ENCODE measurements at regions not wholly inside any gene's neighbourhood (a gene's known extent, or its start where the extent isn't known, plus 50 kb on each side); places are given as distances from the start of the nearest gene placed in this dataset.
"Not testable (repeated sequence)": the region's sequence is repeated elsewhere in the genome, so short reads cannot be mapped to it uniquely, and the experiment has no call there.

GRCh38 chr12:22121224-22121623, 75.2 kb downstream of the CMAS start:
- Histone ChIP-seq H3K36me3 (replicated peaks in 1 of 2) (no peaks in the 10 kb centered on the region), H3K4me1 (replicated peaks in 1 of 2) (peaks cover 6 to 14% of the 10 kb centered on the region in 2 donors), H3K27ac (no peak overlapping the region), H3K9me3 (replicated peaks in 1 of 3) (no peaks in the 10 kb centered on the region), H3K27me3 (no peaks in the 10 kb centered on the region), H3K4me3 (no peak overlapping the region)
- 33 to 73% (median 61%) methylated on average over 2 to 4 of the region's 4 CpGs for WGBS, 4 donors
- no peak for DNase-seq
- intact Hi-C loops (cut with DNase I) = no loop called here
- TF ChIP-seq POLR2A (IDR thresholded peaks at IDR 0.05) = no peak
- TF ChIP-seq CTCF (IDR thresholded peaks at IDR 0.05) = no peak

- Histone ChIP-seq H3K27ac (no peak overlapping the region), H3K27me3 (no peaks in the 10 kb centered on the region), H3K4me3 (no peak overlapping the region), H3K4me1 (replicated peaks in 1 of 2) (peaks cover 6 to 7% of the 10 kb centered on the region in 2 donors), H3K36me3 (replicated peaks in 1 of 2) (no peaks in the 10 kb centered on the region), H3K9me3 (replicated peaks in 1 of 3) (no peaks in the 10 kb centered on the region)
- DNase-seq = no peak
- TF ChIP-seq POLR2A (IDR thresholded peaks at IDR 0.05) (no peak), CTCF (IDR thresholded peaks at IDR 0.05) (no peak)
- WGBS, 4 donors = 54 to 63% (median 57%) methylated on average over 2 of the region's 2 CpGs
- intact Hi-C loops (cut with DNase I) = no loop called here
Measured at GRCh38 chr12:22122359-22122758, 76.3 kb downstream of the CMAS start.

- intact Hi-C loops (cut with DNase I) = no loop called here
- no peaks in the 10 kb centered on the region for H3K36me3 ChIP-seq (replicated peaks in 1 of 2)
- no peak for DNase-seq
- WGBS, 4 donors = 82 to 94% (median 93%) methylated on average over 2 of the region's 2 CpGs; no CpG with 5 or more reads in 1 of the 4 donors
- H3K4me3 ChIP-seq = no peak overlapping the region
- H3K27me3 ChIP-seq = no peaks in the 10 kb centered on the region
- H3K9me3 ChIP-seq (replicated peaks in 1 of 3) = no peaks in the 10 kb centered on the region
- no peaks in the 10 kb centered on the region for H3K4me1 ChIP-seq (replicated peaks in 1 of 2)
- no peak overlapping the region for H3K27ac ChIP-seq
- TF ChIP-seq POLR2A (IDR thresholded peaks at IDR 0.05) (no peak), CTCF (IDR thresholded peaks at IDR 0.05) (no peak)
Measured at GRCh38 chr12:22124987-22125386, 79.0 kb downstream of the CMAS start.

GRCh38 chr12:22126101-22126500, 80.1 kb downstream of the CMAS start:
- H3K4me1 ChIP-seq (replicated peaks in 1 of 2); H3K9me3 ChIP-seq (replicated peaks in 1 of 3); H3K27ac ChIP-seq; DNase-seq; intact Hi-C loops (cut with DNase I); H3K36me3 ChIP-seq (replicated peaks in 1 of 2); H3K27me3 ChIP-seq; H3K4me3 ChIP-seq: not testable (repeated sequence)
- 24 to 63% (median 58%) methylated on average over 2 of the region's 2 CpGs for WGBS, 4 donors

- 0% methylated on average over 1 of the region's 1 CpG for WGBS, 4 donors
- no peak overlapping the region for H3K27ac ChIP-seq
- no peaks in the 10 kb centered on the region for H3K27me3 ChIP-seq
- H3K4me1 ChIP-seq (replicated peaks in 1 of 2) = no peaks in the 10 kb centered on the region
- DNase-seq = no peak
- intact Hi-C loops (cut with DNase I) = no loop called here
- no peaks in the 10 kb centered on the region for H3K9me3 ChIP-seq (replicated peaks in 1 of 3)
- H3K4me3 ChIP-seq = no peak overlapping the region
- H3K36me3 ChIP-seq (replicated peaks in 1 of 2) = no peaks in the 10 kb centered on the region
- TF ChIP-seq CTCF (IDR thresholded peaks at IDR 0.05) (no peak), POLR2A (IDR thresholded peaks at IDR 0.05) (no peak)
Measured at GRCh38 chr12:22126758-22127157, 80.7 kb downstream of the CMAS start.
